KMS-11 (cell line): ENCODE measurements at regions not wholly inside any gene's neighbourhood (a gene's known extent, or its start where the extent isn't known, plus 50 kb on each side); places are given as distances from the start of the nearest gene placed in this dataset.

Experiments used
- H2AFZ ChIP-seq: fragments of 200-600 bp; sonication (generic); 2 replicates; pipeline ENCODE4 v1.6.1; 2016; ENCODE audit warnings: antibody characterized with exemption, mixed run types, low read depth
- H3K27ac ChIP-seq: fragments of 200-600 bp; sonication (generic); 2 replicates; pipeline ENCODE4 v1.6.1; 2016; ENCODE audit warnings: mild to moderate bottlenecking, mixed run types
- H3K27me3 ChIP-seq: fragments of 200-600 bp; sonication (generic); 2 replicates; pipeline ENCODE4 v1.6.1; 2017; ENCODE audit warnings: mild to moderate bottlenecking, low read depth, mixed run types, moderate library complexity; ENCODE audit not compliant: insufficient read depth
- H3K36me3 ChIP-seq: fragments of 200-600 bp; sonication (generic); 2 replicates; pipeline ENCODE4 v1.6.1; 2017; ENCODE audit warnings: mild to moderate bottlenecking, mixed run types; ENCODE audit not compliant: insufficient read depth
- H3K4me1 ChIP-seq: fragments of 200-600 bp; sonication (generic); 2 replicates; pipeline ENCODE4 v1.6.1; 2016; ENCODE audit warnings: mild to moderate bottlenecking, low read depth, mixed run types; ENCODE audit not compliant: poor library complexity, severe bottlenecking
- H3K4me2 ChIP-seq: fragments of 200-600 bp; sonication (generic); 2 replicates; pipeline ENCODE4 v1.7.0; 2016; ENCODE audit warnings: mild to moderate bottlenecking, mixed run types
- H3K4me3 ChIP-seq: fragments of 200-600 bp; sonication (generic); IDR thresholded peaks from 2 replicates; pipeline ENCODE4 v1.6.1; 2017; ENCODE audit warnings: low read depth, low read length, mixed read lengths; ENCODE audit not compliant: insufficient read depth
- H3K79me2 ChIP-seq: fragments of 200-600 bp; sonication (generic); 2 replicates; pipeline ENCODE4 v1.6.1; 2016; ENCODE audit warnings: low read depth, mixed run types; ENCODE audit not compliant: insufficient read depth
- H3K9ac ChIP-seq: fragments of 200-600 bp; sonication (generic); 2 replicates; pipeline ENCODE4 v1.6.1; 2016; ENCODE audit warnings: mild to moderate bottlenecking, mixed run types
- H4K20me1 ChIP-seq: fragments of 200-600 bp; sonication (generic); 2 replicates; pipeline ENCODE4 v1.6.1; 2016; ENCODE audit warnings: mild to moderate bottlenecking, mixed run types; ENCODE audit not compliant: insufficient read depth
- CTCF ChIP-seq: fragments of 200-600 bp; sonication (generic); conservative IDR thresholded peaks from 2 replicates; pipeline ENCODE4 v1.6.1; 2017; ENCODE audit warnings: low read depth, mild to moderate bottlenecking, antibody characterized with exemption, low read length, moderate library complexity, mixed read lengths

GRCh38 chr2:181235683-181236459 is 221.3 kb upstream of the ITGA4 start:
- Histone ChIP-seq H3K9ac (no peak overlapping the region), H2AFZ (no peak overlapping the region), H3K27me3 (no peaks in the 10 kb centered on the region), H4K20me1 (no peaks in the 10 kb centered on the region), H3K4me2 (no peak overlapping the region), H3K4me3 (no peak overlapping the region), H3K4me1 (no peaks in the 10 kb centered on the region), H3K27ac (no peak overlapping the region), H3K79me2 (no peaks in the 10 kb centered on the region), H3K36me3 (no peaks in the 10 kb centered on the region)
- TF ChIP-seq CTCF: no peak

- H2AFZ ChIP-seq: no peak overlapping the region
- TF ChIP-seq CTCF: peak; percentile 40
- H3K4me3 ChIP-seq: no peak overlapping the region
- no peak overlapping the region for H3K27ac ChIP-seq
- no peak overlapping the region for H3K4me2 ChIP-seq
- no peaks in the 10 kb centered on the region for H3K36me3 ChIP-seq
- no peak overlapping the region for H3K9ac ChIP-seq
- no peaks in the 10 kb centered on the region for H3K4me1 ChIP-seq
- H3K79me2 ChIP-seq: no peaks in the 10 kb centered on the region
- no peaks in the 10 kb centered on the region for H4K20me1 ChIP-seq
- H3K27me3 ChIP-seq: no peaks in the 10 kb centered on the region
These were observed 217.9 kb upstream of the ITGA4 start for GRCh38 chr2:181239201-181239799.

GRCh38 chr2:181240844-181241243 is 216.3 kb upstream of the ITGA4 start:
- Histone ChIP-seq H3K36me3 (no peaks in the 10 kb centered on the region), H3K27ac (no peak overlapping the region), H3K79me2 (no peaks in the 10 kb centered on the region), H2AFZ (no peak overlapping the region), H3K27me3 (no peaks in the 10 kb centered on the region), H3K9ac (no peak overlapping the region), H3K4me3 (no peak overlapping the region), H4K20me1 (no peaks in the 10 kb centered on the region), H3K4me1 (no peaks in the 10 kb centered on the region), H3K4me2 (no peak overlapping the region)
- no peak for TF ChIP-seq CTCF

- TF ChIP-seq CTCF: no peak
- no peaks in the 10 kb centered on the region for H3K36me3 ChIP-seq
- no peak overlapping the region for H2AFZ ChIP-seq
- H3K4me3 ChIP-seq: no peak overlapping the region
- H3K27me3 ChIP-seq: no peaks in the 10 kb centered on the region
- H3K27ac ChIP-seq: no peak overlapping the region
- H3K9ac ChIP-seq: no peak overlapping the region
- H3K4me2 ChIP-seq: no peak overlapping the region
- H3K79me2 ChIP-seq: no peaks in the 10 kb centered on the region
- no peaks in the 10 kb centered on the region for H4K20me1 ChIP-seq
- no peaks in the 10 kb centered on the region for H3K4me1 ChIP-seq
These were observed 215.8 kb upstream of the ITGA4 start for GRCh38 chr2:181241366-181241765.
